Activated CD8-positive, alpha-beta memory T cell treated with anti-CD3 and anti-CD28 coated beads, Interleukin-2, amount 10 ng/mL, durations not matched to agents 7 days and 5 days (primary cell): ENCODE measurements at regions not wholly inside any gene's neighbourhood (a gene's known extent, or its start where the extent isn't known, plus 50 kb on each side); places are given as distances from the start of the nearest gene placed in this dataset.

Experiments used
- ATAC-seq: fragments of 150-1000 bp; cut with Tn5 transposase; one replicate; pipeline ENCODE4 v1.10.0; 2021; ENCODE audit warnings: moderate library complexity
- CTCF ChIA-PET: fragments of 350-600 bp; sonication (Branson Sonifier 250); formaldehyde crosslinking; loops from one replicate; lab custom pipeline; 2021; ENCODE audit warnings: antibody characterized with exemption; lab: Charles Lee
- DNase-seq: peaks from one replicate; pipeline ENCODE4 v3.0.0-alpha.2; 2020
- H3K27ac Mint-ChIP-seq: one replicate; pipeline ENCODE4 v1.8.0; 2021; ENCODE audit warnings: mild to moderate bottlenecking, mixed read lengths
- H3K27me3 Mint-ChIP-seq: one replicate; pipeline ENCODE4 v1.8.0; 2021; ENCODE audit warnings: mixed read lengths
- H3K36me3 Mint-ChIP-seq: one replicate; pipeline ENCODE4 v1.8.0; 2021; ENCODE audit warnings: mild to moderate bottlenecking, mixed read lengths
- H3K4me1 Mint-ChIP-seq: one replicate; pipeline ENCODE4 v1.8.0; 2021; ENCODE audit warnings: mixed read lengths
- H3K4me3 Mint-ChIP-seq: one replicate; pipeline ENCODE4 v1.8.0; 2021; ENCODE audit warnings: mild to moderate bottlenecking, moderate library complexity, mixed read lengths
- H3K9me3 Mint-ChIP-seq: one replicate; pipeline ENCODE4 v1.8.0; 2022; ENCODE audit warnings: low read depth, mixed read lengths

DNA sequence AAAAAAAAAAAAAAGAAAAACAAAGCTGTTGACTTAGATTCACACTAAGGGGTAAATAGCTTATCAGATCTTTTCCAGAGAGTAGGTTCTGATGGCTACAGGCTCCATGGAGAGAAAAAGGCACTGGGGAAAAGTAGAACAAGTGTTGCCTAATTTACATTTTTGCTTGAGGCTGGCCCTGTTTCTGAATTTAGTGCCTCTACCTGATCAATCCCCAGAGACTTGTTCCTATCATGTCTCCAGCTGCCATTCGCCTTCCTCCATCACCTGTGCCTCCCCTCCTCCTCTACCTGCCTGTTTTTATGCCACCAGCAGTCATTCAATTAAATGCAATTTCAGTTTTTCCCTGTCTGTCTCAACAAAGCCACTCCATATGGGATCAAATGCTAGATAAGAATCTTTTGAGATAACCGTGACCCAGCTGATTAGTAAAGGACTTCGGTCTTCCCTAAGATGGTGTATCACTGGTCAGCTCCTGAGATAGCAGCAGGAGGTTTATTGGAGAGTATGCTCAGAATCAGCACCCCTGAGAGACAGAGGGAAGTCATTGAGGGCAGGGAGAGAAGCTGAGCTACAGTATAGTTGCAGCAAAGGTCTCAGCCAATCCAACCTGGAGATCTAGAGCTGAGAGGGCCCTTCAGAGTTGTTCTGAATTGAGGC, 88.1 kb upstream of the GADL1 start:
- peaks cover 6% of the 10 kb centered on the region for H3K27me3 Mint-ChIP-seq
- CTCF ChIA-PET, result no interaction called here
- H3K4me3 Mint-ChIP-seq, result no peak overlapping the region
- no peaks in the 10 kb centered on the region for H3K36me3 Mint-ChIP-seq
- H3K27ac Mint-ChIP-seq, result no peak overlapping the region
- no peak for ATAC-seq
- no peak for DNase-seq
- no peaks in the 10 kb centered on the region for H3K4me1 Mint-ChIP-seq
- H3K9me3 Mint-ChIP-seq, result no peaks in the 10 kb centered on the region

GRCh38 chr3:30984855-30985749, 90.6 kb upstream of the GADL1 start:
- CTCF ChIA-PET, result no interaction called here

GRCh38 chr3:30986551-30986950, 92.1 kb upstream of the GADL1 start:
- H3K4me3 Mint-ChIP-seq, result no peak overlapping the region
- no peaks in the 10 kb centered on the region for H3K9me3 Mint-ChIP-seq
- CTCF ChIA-PET, result no interaction called here
- no peaks in the 10 kb centered on the region for H3K4me1 Mint-ChIP-seq
- no peak for DNase-seq
- no peak for ATAC-seq
- no peak overlapping the region for H3K27ac Mint-ChIP-seq
- H3K36me3 Mint-ChIP-seq, result no peaks in the 10 kb centered on the region
- H3K27me3 Mint-ChIP-seq, result peaks cover 20% of the 10 kb centered on the region

More at GRCh38 chr3:30984855-30985749, 90.6 kb upstream of the GADL1 start:
- no peaks in the 10 kb centered on the region for H3K4me1 Mint-ChIP-seq
- peaks cover 20% of the 10 kb centered on the region for H3K27me3 Mint-ChIP-seq
- H3K36me3 Mint-ChIP-seq, result no peaks in the 10 kb centered on the region
- no peak overlapping the region for H3K4me3 Mint-ChIP-seq
- H3K9me3 Mint-ChIP-seq, result no peaks in the 10 kb centered on the region
- DNase-seq (no peak), ATAC-seq (no peak)
- no peak overlapping the region for H3K27ac Mint-ChIP-seq

DNA sequence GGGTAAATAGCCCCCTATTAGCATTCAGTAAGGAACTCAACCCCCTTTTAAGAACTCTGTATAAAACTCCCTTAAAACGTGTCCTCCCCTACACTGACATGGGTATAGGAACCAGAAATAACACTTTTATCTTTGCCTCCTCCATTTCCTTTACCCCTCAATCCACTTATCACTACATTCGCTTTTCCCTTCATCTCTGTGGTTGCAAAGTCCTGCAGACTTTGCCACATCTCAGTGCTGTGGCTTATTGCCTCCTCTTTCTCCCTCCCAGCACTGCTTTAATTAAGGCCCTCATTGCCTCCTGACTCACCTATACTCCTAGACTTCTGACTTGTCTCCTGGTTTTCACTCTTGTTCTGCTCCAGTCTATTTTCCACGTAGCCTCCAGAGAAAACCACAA, 94.3 kb upstream of the GADL1 start:
- Mint-ChIP-seq H3K9me3 (no peaks in the 10 kb centered on the region), H3K4me3 (no peak overlapping the region), H3K36me3 (no peaks in the 10 kb centered on the region), H3K27ac (no peak overlapping the region), H3K27me3 (peaks cover 17% of the 10 kb centered on the region), H3K4me1 (no peaks in the 10 kb centered on the region)
- CTCF ChIA-PET, result no interaction called here
- ATAC-seq (no peak), DNase-seq (no peak)

- CTCF ChIA-PET, result no interaction called here
- Mint-ChIP-seq H3K4me3 (no peak overlapping the region), H3K4me1 (no peaks in the 10 kb centered on the region), H3K27ac (no peak overlapping the region), H3K27me3 (peaks cover 17% of the 10 kb centered on the region), H3K9me3 (no peaks in the 10 kb centered on the region), H3K36me3 (no peaks in the 10 kb centered on the region)
- no peak for ATAC-seq
- DNase-seq, result no peak
Observed at GRCh38 chr3:30989276-30990030, 95.0 kb upstream of the GADL1 start.

DNA sequence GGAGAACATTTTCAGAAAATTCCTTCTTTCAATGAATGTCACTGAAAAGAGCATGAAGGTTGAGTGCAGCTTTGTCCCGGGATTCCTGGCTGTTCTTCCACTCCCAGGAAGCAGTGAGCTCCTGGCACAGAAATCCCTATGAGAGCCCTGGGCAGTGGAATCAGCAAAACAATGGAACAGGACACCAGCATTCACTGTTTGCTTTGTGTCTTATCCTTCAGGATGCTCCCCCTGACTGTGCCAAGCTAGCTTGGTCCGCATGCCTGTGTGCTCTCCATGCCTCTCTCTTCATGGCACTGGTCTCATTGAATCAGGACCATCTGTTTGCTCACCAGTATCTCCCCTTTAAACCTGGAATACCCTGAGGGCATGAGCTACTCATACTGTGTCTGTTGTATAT, 102.0 kb upstream of the GADL1 start:
- no peak overlapping the region for H3K27ac Mint-ChIP-seq
- CTCF ChIA-PET, result no interaction called here
- H3K36me3 Mint-ChIP-seq, result no peaks in the 10 kb centered on the region
- DNase-seq, result no peak
- no peak overlapping the region for H3K4me3 Mint-ChIP-seq
- no peaks in the 10 kb centered on the region for H3K9me3 Mint-ChIP-seq
- H3K27me3 Mint-ChIP-seq, result peaks cover 3% of the 10 kb centered on the region
- no peak for ATAC-seq
- no peaks in the 10 kb centered on the region for H3K4me1 Mint-ChIP-seq

DNA sequence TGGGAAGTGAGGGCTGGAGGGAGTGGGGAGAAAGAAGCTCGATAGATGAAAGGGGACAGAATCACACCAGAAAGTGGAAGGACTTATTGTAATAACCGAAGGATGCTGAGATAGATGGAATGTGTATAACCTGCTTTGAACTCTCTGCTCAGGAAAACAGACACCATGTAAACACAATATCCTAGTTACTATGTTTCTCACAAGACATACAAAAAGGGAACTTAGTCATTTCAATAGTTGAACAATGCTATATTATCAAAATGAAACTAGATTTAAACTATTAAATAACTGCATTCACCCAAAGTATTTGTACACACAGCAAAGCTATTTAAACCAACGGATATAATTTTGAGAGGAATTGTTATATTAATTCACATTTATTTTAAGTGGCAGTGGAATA, 108.3 kb upstream of the GADL1 start:
- ATAC-seq (no peak), DNase-seq (no peak)
- no peaks in the 10 kb centered on the region for H3K36me3 Mint-ChIP-seq
- no peaks in the 10 kb centered on the region for H3K27me3 Mint-ChIP-seq
- H3K27ac Mint-ChIP-seq, result no peak overlapping the region
- CTCF ChIA-PET, result no interaction called here
- no peaks in the 10 kb centered on the region for H3K4me1 Mint-ChIP-seq
- H3K9me3 Mint-ChIP-seq, result no peaks in the 10 kb centered on the region
- H3K4me3 Mint-ChIP-seq, result no peak overlapping the region

DNA sequence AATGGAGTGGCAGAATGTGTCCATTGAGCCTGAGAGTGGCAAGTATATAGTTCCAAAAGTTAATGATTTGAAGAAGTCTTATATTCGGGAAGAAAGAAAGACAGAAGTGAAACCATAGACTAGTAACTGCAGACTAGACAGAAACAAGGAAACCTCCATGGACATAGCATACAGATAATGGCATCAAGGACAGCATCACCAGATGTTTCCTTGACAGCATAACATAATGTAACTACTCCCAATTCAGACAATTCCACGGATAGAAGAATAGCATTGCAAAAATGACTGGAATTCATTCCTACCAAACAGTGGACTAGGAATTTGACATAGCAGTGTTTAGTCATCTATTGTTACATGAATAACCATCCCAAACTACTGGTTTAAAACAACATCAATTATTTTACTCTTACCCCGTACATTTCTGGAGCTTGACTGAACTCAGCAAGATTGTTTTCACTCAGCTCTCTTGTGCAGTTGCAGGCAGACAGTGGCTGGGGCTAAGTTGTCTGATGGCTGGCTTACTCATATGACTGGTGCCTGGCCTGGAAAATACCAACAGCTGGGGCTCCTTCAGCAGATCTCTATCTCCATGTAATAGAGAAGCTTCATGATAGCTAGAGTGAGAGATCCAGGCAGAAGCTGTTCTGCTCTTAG, 109.7 kb upstream of the GADL1 start:
- Mint-ChIP-seq H3K36me3 (no peaks in the 10 kb centered on the region), H3K4me1 (peaks cover 3% of the 10 kb centered on the region), H3K4me3 (no peak overlapping the region), H3K27ac (no peak overlapping the region), H3K9me3 (no peaks in the 10 kb centered on the region), H3K27me3 (no peaks in the 10 kb centered on the region)
- no peak for ATAC-seq
- CTCF ChIA-PET, result no interaction called here
- DNase-seq, result no peak

DNA sequence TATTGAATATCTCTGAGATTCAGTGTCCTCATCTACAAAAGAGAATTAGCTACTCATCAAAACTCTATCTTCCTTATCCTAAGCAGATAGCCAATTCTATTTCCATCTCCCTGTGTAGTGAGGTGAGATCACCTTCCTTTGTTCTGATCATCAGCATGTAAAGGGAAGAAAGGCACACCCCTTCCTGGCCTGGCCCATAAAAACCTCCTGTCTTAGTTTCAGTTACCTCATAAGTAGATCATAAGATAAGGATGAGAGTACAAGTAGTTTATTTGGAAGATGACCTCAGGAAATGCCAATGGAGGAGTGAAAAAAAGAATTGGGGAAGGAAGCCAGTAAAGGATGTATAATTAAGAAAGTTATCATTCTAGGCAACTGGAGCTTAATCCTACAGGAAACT, 114.5 kb upstream of the GADL1 start:
- Mint-ChIP-seq H3K4me3 (no peak overlapping the region), H3K36me3 (no peaks in the 10 kb centered on the region), H3K27ac (no peak overlapping the region), H3K27me3 (no peaks in the 10 kb centered on the region), H3K9me3 (no peaks in the 10 kb centered on the region), H3K4me1 (peaks cover 3% of the 10 kb centered on the region)
- CTCF ChIA-PET, result no interaction called here
- ATAC-seq (no peak), DNase-seq (no peak)

- Mint-ChIP-seq H3K27me3 (no peaks in the 10 kb centered on the region), H3K36me3 (no peaks in the 10 kb centered on the region), H3K4me3 (no peak overlapping the region), H3K4me1 (peaks cover 3% of the 10 kb centered on the region), H3K9me3 (no peaks in the 10 kb centered on the region), H3K27ac (no peak overlapping the region)
- DNase-seq (no peak), ATAC-seq (no peak)
- CTCF ChIA-PET, result interaction anchor here (0.7 kb wide), 1 partner anchor 8 kb away, joined by 3 read pairs; no protein-coding TSS in a partner anchor
Observed at GRCh38 chr3:31009881-31010280, 115.4 kb upstream of the GADL1 start.

GRCh38 chr3:31010491-31010890, 116.0 kb upstream of the GADL1 start:
- no peak overlapping the region for H3K4me3 Mint-ChIP-seq
- no peak for ATAC-seq
- DNase-seq, result no peak
- H3K27ac Mint-ChIP-seq, result no peak overlapping the region
- peaks cover 3% of the 10 kb centered on the region for H3K4me1 Mint-ChIP-seq
- H3K27me3 Mint-ChIP-seq, result no peaks in the 10 kb centered on the region
- no peaks in the 10 kb centered on the region for H3K36me3 Mint-ChIP-seq
- no peaks in the 10 kb centered on the region for H3K9me3 Mint-ChIP-seq
- CTCF ChIA-PET, result interaction anchor here (0.7 kb wide), 1 partner anchor 9 kb away, joined by 3 read pairs; no protein-coding TSS in a partner anchor

DNA sequence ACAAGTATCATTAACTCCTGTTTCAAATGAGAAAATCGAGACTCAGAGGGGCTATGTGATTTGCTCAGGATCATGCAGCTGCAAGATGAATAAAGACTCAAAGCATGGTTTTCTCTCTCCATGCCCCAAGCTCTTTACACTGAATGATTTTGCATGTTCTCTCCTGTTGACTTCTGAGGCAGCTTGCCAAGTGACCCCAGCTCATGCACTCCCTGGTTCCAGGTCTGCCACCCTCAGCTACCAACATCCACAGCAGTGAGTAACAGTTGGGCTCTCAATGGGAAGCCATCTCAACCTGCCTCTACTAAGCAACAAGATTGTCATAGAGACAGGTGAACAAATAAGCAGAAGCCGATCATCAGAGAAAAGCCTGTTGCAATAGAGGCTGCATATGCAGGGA, 116.9 kb upstream of the GADL1 start:
- no peak for ATAC-seq
- CTCF ChIA-PET, result no interaction called here

DNA sequence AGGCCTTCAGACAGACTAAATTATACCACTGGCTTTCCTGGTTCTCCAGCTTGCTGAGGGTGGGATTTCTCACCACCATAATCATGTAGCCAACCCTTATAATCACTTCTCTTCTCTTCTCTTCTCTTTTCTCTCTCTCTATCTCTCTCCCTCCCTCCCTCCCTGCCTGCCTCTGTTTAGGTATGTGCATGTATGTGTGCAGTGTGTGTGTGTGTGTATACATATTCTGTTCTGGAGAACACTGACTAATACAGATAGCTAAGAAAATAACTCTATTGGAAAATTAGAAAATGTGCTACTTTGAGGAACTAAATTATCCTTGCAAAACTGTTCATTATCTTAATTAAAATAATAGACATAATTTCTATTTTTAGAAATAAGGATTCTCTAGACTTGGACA, 118.6 kb upstream of the GADL1 start:
- Mint-ChIP-seq H3K27me3 (no peaks in the 10 kb centered on the region), H3K4me3 (no peak overlapping the region), H3K36me3 (no peaks in the 10 kb centered on the region), H3K4me1 (peaks cover 3% of the 10 kb centered on the region), H3K9me3 (no peaks in the 10 kb centered on the region), H3K27ac (no peak overlapping the region)
- DNase-seq, result no peak
- CTCF ChIA-PET, result no interaction called here
- no peak for ATAC-seq

More for the DNA sequence above, 116.9 kb upstream of the GADL1 start:
- DNase-seq, result no peak
- Mint-ChIP-seq H3K4me1 (peaks cover 3% of the 10 kb centered on the region), H3K9me3 (no peaks in the 10 kb centered on the region), H3K27me3 (no peaks in the 10 kb centered on the region), H3K36me3 (no peaks in the 10 kb centered on the region), H3K27ac (no peak overlapping the region), H3K4me3 (no peak overlapping the region)
